ENCODE measurements at regions not wholly inside any gene's neighbourhood (a gene's known extent, or its start where the extent isn't known, plus 50 kb on each side); places are given as distances from the start of the nearest gene placed in this dataset.

- no peak overlapping the region for H3K27ac ChIP-seq
- H3K36me3 ChIP-seq (replicated peaks) = no peaks in the 10 kb centered on the region
- no peak overlapping the region for H3K4me3 ChIP-seq (ENCODE audit: low read depth, low read length)
- DNase-seq = no peak
- no peak for TF ChIP-seq CTCF (IDR thresholded peaks at IDR 0.05; ENCODE audit: low read depth, low read length, missing control alignments)
- in situ Hi-C loops (cut with HindIII; ENCODE audit: low pct_ligation_motif_present, low sequenced_read_pairs) = no loop called here
- no peaks in the 10 kb centered on the region for H3K27me3 ChIP-seq (replicated peaks)
These were observed 73.4 kb upstream of the ANKH start for GRCh38 chr5:14944996-14945395.

GRCh38 chr5:14944350-14944739, 72.8 kb upstream of the ANKH start:
- Histone ChIP-seq H3K36me3 (replicated peaks) (no peaks in the 10 kb centered on the region), H3K27me3 (replicated peaks) (no peaks in the 10 kb centered on the region), H3K27ac (no peak overlapping the region), H3K4me3 (ENCODE audit: low read depth, low read length) (no peak overlapping the region)
- in situ Hi-C loops (cut with HindIII; ENCODE audit: low pct_ligation_motif_present, low sequenced_read_pairs) = no loop called here
- no peak for DNase-seq
- no peak for TF ChIP-seq CTCF (IDR thresholded peaks at IDR 0.05; ENCODE audit: low read depth, low read length, missing control alignments)

GRCh38 chr5:14942212-14942611, 70.6 kb upstream of the ANKH start:
- no peak for DNase-seq
- Histone ChIP-seq H3K27me3 (replicated peaks) (no peaks in the 10 kb centered on the region), H3K27ac (no peak overlapping the region), H3K4me3 (ENCODE audit: low read depth, low read length) (no peak overlapping the region), H3K36me3 (replicated peaks) (no peaks in the 10 kb centered on the region)
- in situ Hi-C loops (cut with HindIII; ENCODE audit: low pct_ligation_motif_present, low sequenced_read_pairs) = no loop called here
- TF ChIP-seq CTCF (IDR thresholded peaks at IDR 0.05; ENCODE audit: low read depth, low read length, missing control alignments) = no peak

GRCh38 chr5:14937254-14937653, 65.7 kb upstream of the ANKH start:
- no peak for TF ChIP-seq CTCF (IDR thresholded peaks at IDR 0.05; ENCODE audit: low read depth, low read length, missing control alignments)
- no peak for DNase-seq
- in situ Hi-C loops (cut with HindIII; ENCODE audit: low pct_ligation_motif_present, low sequenced_read_pairs) = no loop called here
- H3K27ac ChIP-seq = no peak overlapping the region
- no peaks in the 10 kb centered on the region for H3K27me3 ChIP-seq (replicated peaks)
- no peak overlapping the region for H3K4me3 ChIP-seq (ENCODE audit: low read depth, low read length)
- no peaks in the 10 kb centered on the region for H3K36me3 ChIP-seq (replicated peaks)

- Histone ChIP-seq H3K36me3 (replicated peaks) (no peaks in the 10 kb centered on the region), H3K4me3 (ENCODE audit: low read depth, low read length) (no peak overlapping the region), H3K27me3 (replicated peaks) (no peaks in the 10 kb centered on the region), H3K27ac (no peak overlapping the region)
- in situ Hi-C loops (cut with HindIII; ENCODE audit: low pct_ligation_motif_present, low sequenced_read_pairs) = no loop called here
- no peak for TF ChIP-seq CTCF (IDR thresholded peaks at IDR 0.05; ENCODE audit: low read depth, low read length, missing control alignments)
- no peak for DNase-seq
These were observed 65.0 kb upstream of the ANKH start for GRCh38 chr5:14936588-14936987.

GRCh38 chr5:14935341-14935740, 63.8 kb upstream of the ANKH start:
- Histone ChIP-seq H3K36me3 (replicated peaks) (no peaks in the 10 kb centered on the region), H3K4me3 (ENCODE audit: low read depth, low read length) (no peak overlapping the region), H3K27ac (no peak overlapping the region), H3K27me3 (replicated peaks) (no peaks in the 10 kb centered on the region)
- TF ChIP-seq CTCF (IDR thresholded peaks at IDR 0.05; ENCODE audit: low read depth, low read length, missing control alignments) = no peak
- in situ Hi-C loops (cut with HindIII; ENCODE audit: low pct_ligation_motif_present, low sequenced_read_pairs) = no loop called here
- DNase-seq = no peak

Data from brain microvascular endothelial cell (primary cell).